Epithelial cell of proximal tubule (primary cell): ENCODE measurements at regions not wholly inside any gene's neighbourhood (a gene's known extent, or its start where the extent isn't known, plus 50 kb on each side); places are given as distances from the start of the nearest gene placed in this dataset.

Experiments used
- DNase-seq: peaks from one replicate; pipeline ENCODE4 v3.0.0-alpha.2; 2011; ENCODE audit warnings: low read depth
- H3K4me3 ChIP-seq: 2 replicates; pipeline ENCODE4 v1.5.1; 2011; ENCODE audit warnings: low read depth, mild to moderate bottlenecking, low read length
- TF ChIP-seq, protein P1 (sequence below): conservative IDR thresholded peaks from 2 replicates; pipeline ENCODE4 v1.5.1; 2012; ENCODE audit warnings: low read depth, mild to moderate bottlenecking, low read length

- TF ChIP-seq, protein P1, sequence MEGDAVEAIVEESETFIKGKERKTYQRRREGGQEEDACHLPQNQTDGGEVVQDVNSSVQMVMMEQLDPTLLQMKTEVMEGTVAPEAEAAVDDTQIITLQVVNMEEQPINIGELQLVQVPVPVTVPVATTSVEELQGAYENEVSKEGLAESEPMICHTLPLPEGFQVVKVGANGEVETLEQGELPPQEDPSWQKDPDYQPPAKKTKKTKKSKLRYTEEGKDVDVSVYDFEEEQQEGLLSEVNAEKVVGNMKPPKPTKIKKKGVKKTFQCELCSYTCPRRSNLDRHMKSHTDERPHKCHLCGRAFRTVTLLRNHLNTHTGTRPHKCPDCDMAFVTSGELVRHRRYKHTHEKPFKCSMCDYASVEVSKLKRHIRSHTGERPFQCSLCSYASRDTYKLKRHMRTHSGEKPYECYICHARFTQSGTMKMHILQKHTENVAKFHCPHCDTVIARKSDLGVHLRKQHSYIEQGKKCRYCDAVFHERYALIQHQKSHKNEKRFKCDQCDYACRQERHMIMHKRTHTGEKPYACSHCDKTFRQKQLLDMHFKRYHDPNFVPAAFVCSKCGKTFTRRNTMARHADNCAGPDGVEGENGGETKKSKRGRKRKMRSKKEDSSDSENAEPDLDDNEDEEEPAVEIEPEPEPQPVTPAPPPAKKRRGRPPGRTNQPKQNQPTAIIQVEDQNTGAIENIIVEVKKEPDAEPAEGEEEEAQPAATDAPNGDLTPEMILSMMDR: no peak
- no peak for DNase-seq
- peak overlapping the region; percentile 77 for H3K4me3 ChIP-seq
These were observed 78.4 kb upstream of the WNT7B start for GRCh38 chr22:46055181-46055875.

- no peak for DNase-seq
- peak overlapping the region; percentile 77 for H3K4me3 ChIP-seq
These were observed 79.1 kb upstream of the WNT7B start for GRCh38 chr22:46055911-46056545.

DNA sequence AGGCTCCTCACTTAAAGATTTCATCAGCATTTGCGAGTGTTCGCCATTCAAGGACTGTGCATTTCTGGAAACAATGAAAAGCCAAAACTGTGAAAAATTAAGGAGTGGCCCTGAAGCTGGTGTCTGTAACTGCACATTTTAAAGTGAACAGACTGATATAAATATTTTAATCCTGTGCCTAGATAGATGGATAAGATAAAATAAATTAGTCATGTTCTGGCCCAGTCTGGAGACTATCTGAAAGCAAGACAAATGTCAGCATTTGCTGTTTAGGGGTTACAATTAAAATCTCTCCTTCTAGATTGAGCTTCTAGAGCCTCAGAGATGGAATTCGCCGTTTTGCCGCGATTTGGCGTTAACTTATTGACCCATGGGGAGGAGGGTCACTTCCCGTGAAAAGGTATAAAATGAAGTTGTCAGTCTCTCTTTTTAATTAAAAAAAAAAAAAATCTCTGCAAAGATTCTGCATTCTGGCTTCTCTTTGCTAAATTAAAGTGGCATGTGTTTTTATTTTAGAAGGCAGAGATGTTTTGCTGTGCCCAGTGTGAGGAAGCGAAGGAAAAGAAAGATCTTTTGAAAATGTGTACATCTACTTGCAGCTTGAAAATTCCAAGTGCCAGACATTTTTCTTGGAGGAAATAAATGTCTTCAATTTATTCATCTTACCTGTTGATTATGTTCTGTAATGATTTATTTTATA lies 79.7 kb upstream of the WNT7B start:
- TF ChIP-seq, protein P1: no peak
- DNase-seq: no peak
- H3K4me3 ChIP-seq: peak overlapping the region; percentile 77

More at GRCh38 chr22:46055911-46056545, 79.1 kb upstream of the WNT7B start:
- TF ChIP-seq, protein P1: no peak

DNA sequence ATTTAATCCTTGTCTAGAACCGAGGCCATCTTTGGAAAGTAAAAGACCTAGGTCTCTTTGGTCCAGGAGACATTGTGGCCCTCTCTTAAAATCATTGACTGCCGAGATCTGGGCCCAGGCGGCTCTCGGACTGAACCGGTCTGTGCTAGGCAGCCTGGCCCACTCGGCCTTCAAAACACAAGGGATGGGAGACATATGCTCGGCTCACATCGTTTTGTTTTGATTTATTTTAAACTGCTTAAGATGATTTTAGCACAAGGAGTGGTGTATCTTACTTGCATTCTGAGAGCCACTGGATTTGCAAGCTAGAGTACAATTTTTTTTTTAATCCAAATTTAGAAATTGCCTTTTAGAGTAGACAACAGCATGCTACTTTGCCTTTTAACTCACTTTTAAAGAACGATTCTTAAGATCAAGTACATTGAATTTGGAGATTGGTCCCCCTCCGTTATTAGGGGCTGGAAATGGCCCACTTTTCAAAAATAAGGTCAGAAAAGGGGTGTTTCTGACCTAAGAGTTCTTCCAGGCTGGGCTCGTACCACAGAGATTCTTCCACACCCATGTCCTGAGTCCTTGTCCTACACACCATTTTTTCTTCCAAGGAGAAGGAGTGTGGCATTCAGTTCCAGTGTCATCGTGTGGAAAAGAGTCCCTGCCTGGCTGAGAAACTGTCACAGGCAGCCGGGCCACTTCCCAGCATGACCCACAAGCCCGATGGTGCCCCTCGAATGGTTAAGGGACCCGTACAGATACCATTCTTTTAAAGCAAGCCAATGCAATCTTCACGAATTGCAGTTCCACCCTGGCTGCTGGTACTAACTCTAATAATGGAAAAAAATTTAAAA lies 80.5 kb upstream of the WNT7B start:
- no peak for DNase-seq

GRCh38 chr22:46058091-46058420 lies 81.1 kb upstream of the WNT7B start:
- peak overlapping the region; percentile 21 for H3K4me3 ChIP-seq
- TF ChIP-seq, protein P1: no peak
- DNase-seq: no peak

More for the DNA sequence above, 80.5 kb upstream of the WNT7B start:
- peak overlapping the region; percentile 77 for H3K4me3 ChIP-seq
- TF ChIP-seq, protein P1: no peak

DNA sequence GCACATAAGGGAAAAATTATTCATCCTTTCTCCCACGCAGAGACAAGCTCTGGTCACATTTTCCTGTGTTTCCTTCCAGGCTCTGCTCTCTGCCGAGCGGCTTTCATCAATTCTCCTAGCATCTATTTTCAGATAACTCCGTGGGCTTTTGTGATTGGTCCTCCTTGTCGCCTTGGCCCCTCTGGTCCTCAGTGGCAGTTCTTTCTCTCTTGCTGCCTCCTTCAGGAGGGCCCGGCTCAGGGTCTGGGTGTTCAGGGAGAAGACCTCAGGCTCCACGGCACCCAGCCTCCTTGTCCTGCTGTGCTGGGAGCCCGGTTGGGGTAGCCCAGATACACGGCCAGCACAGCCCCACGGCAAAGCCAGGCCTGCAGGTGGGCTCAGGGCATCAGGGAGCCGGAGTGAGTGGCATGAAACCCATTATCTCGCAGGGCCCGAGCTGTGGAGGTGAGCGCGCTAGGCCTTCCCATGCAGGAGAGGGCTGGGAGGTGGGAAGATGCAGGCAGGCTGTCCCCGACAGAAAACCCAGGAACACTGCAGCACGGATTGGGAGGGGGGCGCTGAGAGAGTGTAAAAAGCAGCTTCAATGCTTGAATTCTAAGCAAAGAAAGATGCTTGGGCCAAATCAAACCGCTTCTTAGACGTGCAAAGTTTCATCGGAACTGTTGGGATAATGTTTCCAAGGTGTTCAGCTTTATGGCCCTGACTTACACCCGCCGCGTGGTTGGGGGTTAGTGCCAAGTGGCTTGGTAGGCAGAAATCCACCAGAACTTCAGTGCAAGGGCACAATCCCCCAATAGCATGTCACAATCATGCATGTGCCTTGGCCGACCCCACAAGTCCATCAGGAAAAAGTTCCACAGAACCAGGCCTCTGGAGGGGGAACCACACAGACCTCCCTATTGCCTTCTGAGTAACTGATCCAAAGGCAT lies 81.9 kb upstream of the WNT7B start:
- TF ChIP-seq, protein P1: no peak
- H3K4me3 ChIP-seq: no peak overlapping the region
- no peak for DNase-seq
